NCI-H526 (cell line): ENCODE measurements at regions not wholly inside any gene's neighbourhood (a gene's known extent, or its start where the extent isn't known, plus 50 kb on each side); places are given as distances from the start of the nearest gene placed in this dataset.

ENCODE experiments used
- DNase-seq, 2 experiments: peaks; one replicate each; lab custom pipeline; 2025; lab: John Stamatoyannopoulos, UW

- peak; percentile 85 to 96 for DNase-seq
Observed at GRCh38 chr14:104341532-104342434, 203.4 kb downstream of the KIF26A start.

DNA sequence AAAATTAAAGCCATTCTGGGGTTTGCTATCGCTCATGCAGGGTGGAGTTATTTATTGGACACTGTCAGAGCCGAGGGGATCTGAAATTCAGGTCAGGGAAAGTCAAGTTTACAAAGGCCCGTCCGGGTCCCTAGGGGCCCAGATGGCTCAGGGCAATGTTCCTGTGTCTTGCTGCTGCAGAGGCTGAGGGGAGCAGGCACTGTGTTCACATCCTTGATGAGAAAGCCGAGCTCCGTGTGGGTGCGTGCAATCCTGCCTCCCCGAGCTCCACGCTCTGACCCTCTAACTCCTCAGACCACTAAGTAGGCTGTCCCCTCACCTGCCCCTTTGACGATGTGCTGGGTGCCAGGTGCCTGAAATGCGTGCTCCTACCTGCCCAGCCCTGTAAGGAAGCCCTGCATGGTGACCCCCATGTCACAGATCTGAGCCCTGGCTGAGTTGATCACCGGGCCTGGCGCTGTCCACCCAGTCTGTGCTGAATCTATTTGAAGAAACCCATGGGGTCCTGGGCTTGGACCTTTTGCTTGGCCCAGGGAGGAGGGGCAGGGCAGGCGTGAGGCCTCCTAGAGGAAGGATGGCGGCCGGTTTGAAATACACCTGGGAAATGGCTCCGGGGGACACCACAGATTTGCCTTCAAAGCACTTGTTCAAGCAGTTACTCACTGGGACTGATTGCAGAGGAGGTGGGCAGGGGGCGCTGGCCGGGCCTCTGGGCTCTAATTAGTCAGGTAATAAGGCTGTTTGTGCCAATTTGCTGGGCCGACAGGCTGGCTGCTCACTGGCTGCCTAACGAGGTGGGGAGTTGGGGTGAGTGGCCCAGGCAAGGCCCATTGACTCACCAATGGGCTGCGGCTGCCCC is 204.3 kb downstream of the KIF26A start:
- no peak for DNase-seq

DNA sequence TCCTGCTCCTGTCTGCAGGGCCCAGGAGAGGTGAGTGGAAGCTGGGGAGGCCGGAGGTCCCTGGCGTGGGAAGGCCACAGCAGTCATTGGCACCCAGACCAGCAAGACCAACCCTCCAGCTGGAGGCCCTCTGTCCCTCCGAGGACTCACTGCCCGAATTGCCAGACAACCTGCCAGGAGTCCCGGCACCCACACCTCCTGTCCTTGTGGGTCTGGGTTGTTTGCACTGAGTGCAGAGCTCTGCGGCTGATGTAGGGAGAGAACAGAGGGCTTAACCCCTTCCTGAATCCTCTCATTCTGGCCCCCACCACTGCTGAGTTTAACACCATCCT is 204.9 kb downstream of the KIF26A start:
- DNase-seq, result no peak

- DNase-seq, result no peak
Observed at GRCh38 chr14:104343690-104344640, 205.6 kb downstream of the KIF26A start.

GRCh38 chr14:104344818-104345620 is 206.6 kb downstream of the KIF26A start:
- DNase-seq, result no peak

GRCh38 chr14:104345621-104346462 is 207.5 kb downstream of the KIF26A start:
- DNase-seq, result no peak

- DNase-seq, result peak in 1 of 2 experiments; percentile 30
Observed at GRCh38 chr14:104346608-104347007, 208.2 kb downstream of the KIF26A start.

- DNase-seq, result no peak
Observed at GRCh38 chr14:104348741-104349140, 210.4 kb downstream of the KIF26A start.

GRCh38 chr14:104349950-104350349 is 211.6 kb downstream of the KIF26A start:
- DNase-seq, result no peak

GRCh38 chr14:104350463-104351185 is 212.2 kb downstream of the KIF26A start:
- no peak for DNase-seq

DNA sequence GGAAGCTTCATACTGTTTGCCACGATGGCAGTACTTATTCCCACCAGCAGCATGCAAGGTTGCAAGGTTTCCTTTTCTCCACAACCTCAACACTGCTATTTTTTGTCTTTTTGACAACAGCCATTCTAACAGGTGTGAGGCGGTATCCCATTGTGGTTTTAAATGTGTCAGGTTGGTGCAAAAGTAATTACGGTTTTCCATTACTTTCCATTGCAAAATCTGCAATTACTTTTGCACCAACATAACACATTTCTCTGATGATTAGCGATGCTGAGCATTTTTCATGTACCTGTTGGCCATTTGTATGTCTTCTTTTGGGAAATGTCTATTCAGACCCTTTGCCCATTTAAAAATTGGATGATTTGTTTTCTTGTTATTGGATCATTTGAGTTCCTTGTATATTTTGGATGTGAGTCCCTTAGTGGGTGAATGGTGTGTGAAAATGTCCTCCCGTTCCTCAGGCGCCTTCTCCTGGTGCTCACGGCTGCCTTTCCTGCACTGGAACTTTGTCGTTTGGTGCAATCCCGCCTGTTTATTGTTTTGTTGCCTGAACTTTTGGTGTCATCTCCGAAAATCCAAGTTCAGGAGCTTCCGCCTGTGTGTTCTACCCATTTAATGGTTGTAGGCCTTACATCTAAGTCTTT is 213.6 kb downstream of the KIF26A start:
- no peak for DNase-seq

- no peak for DNase-seq
Observed at GRCh38 chr14:104352493-104353220, 214.3 kb downstream of the KIF26A start.

- no peak for DNase-seq
Observed at GRCh38 chr14:104353221-104353920, 215.0 kb downstream of the KIF26A start.

- DNase-seq, result no peak
Observed at GRCh38 chr14:104353921-104354701, 215.7 kb downstream of the KIF26A start.

- DNase-seq, result no peak
Observed at GRCh38 chr14:104355101-104356019, 217.0 kb downstream of the KIF26A start.
